IMR-90 (cell line): ENCODE measurements at regions not wholly inside any gene's neighbourhood (a gene's known extent, or its start where the extent isn't known, plus 50 kb on each side); places are given as distances from the start of the nearest gene placed in this dataset.
"Not testable (repeated sequence)": the region's sequence is repeated elsewhere in the genome, so short reads cannot be mapped to it uniquely, and the experiment has no call there.

ENCODE experiments used
- CTCF ChIP-seq: conservative IDR thresholded peaks from 2 replicates; pipeline ENCODE4 v1.5.1; 2012; ENCODE audit warnings: mild to moderate bottlenecking, low read depth, low read length, improper control_type of control experiment
- SMC3 ChIP-seq: fragments of 150-350 bp; IDR thresholded peaks from 2 replicates; pipeline ENCODE4 v1.6.1; 2016; ENCODE audit warnings: low read depth, mild to moderate bottlenecking, antibody characterized with exemption, low read length, moderate library complexity

GRCh38 chr10:44096217-44096616, 288.7 kb downstream of the CXCL12 start:
- TF ChIP-seq CTCF, SMC3: not testable (repeated sequence)
